Liver (tissue), 3 donors: ENCODE measurements at regions not wholly inside any gene's neighbourhood (a gene's known extent, or its start where the extent isn't known, plus 50 kb on each side); places are given as distances from the start of the nearest gene placed in this dataset.

Experiments used
- CTCF ChIP-seq: fragments of 150-350 bp; IDR thresholded peaks from 2 replicates; pipeline ENCODE4 v1.5.1; 2017; ENCODE audit warnings: improper control_type of control experiment, low read depth, low read length; ENCODE audit not compliant: missing input control
- JUND ChIP-seq, 2 donors: IDR thresholded peaks; 2 replicates each; pipeline ENCODE4 v1.6.1; 2016; ENCODE audit warnings: antibody characterized with exemption in 2 of 2
- RAD21 ChIP-seq, 2 donors: IDR thresholded peaks; 2 replicates each; pipeline ENCODE4 v1.6.1; 2016; ENCODE audit warnings: antibody characterized with exemption in 2 of 2, mild to moderate bottlenecking in 2 of 2
- RXRA ChIP-seq, 2 donors: IDR thresholded peaks; 2 replicates each; pipeline ENCODE4 v1.6.1; 2017 to 2018; ENCODE audit warnings: antibody characterized with exemption in 2 of 2, mild to moderate bottlenecking in 1 of 2
- TAF1 ChIP-seq: conservative IDR thresholded peaks from 2 replicates; pipeline ENCODE4 v1.6.1; 2016; ENCODE audit warnings: antibody characterized with exemption, mild to moderate bottlenecking
- ZBTB33 ChIP-seq: IDR thresholded peaks from 2 replicates; pipeline ENCODE4 v1.6.1; 2016; ENCODE audit warnings: antibody characterized with exemption
- donor health status: healthy.
- donor health status: healthy.

- TF ChIP-seq ZBTB33 (no peak), RAD21 (IDR thresholded peaks at IDR 0.05) (no peak), RXRA (IDR thresholded peaks at IDR 0.05) (no peak), CTCF (no peak), JUND (IDR thresholded peaks at IDR 0.05) (no peak), TAF1 (no peak)
Observed at GRCh38 chr21:35417762-35418161, 368.7 kb upstream of the RUNX1 start.
